LNCAP (cell line): ENCODE measurements at regions not wholly inside any gene's neighbourhood (a gene's known extent, or its start where the extent isn't known, plus 50 kb on each side); places are given as distances from the start of the nearest gene placed in this dataset.

Source experiments
- CTCF ChIP-seq: fragments of 450-650 bp; IDR thresholded peaks from 2 replicates; pipeline ENCODE4 v1.5.1; 2017; ENCODE audit warnings: mild to moderate bottlenecking

- TF ChIP-seq CTCF: no peak
Measured at GRCh38 chr3:64761729-64762128, 73.9 kb upstream of the ADAMTS9 start.

GRCh38 chr3:64760258-64760657 lies 72.5 kb upstream of the ADAMTS9 start:
- TF ChIP-seq CTCF: no peak

- TF ChIP-seq CTCF: no peak
Measured at GRCh38 chr3:64759811-64760210, 72.0 kb upstream of the ADAMTS9 start.

- TF ChIP-seq CTCF: no peak
Measured at GRCh38 chr3:64756398-64756986, 68.7 kb upstream of the ADAMTS9 start.

GRCh38 chr3:64748244-64748904 lies 60.6 kb upstream of the ADAMTS9 start:
- no peak for TF ChIP-seq CTCF

- TF ChIP-seq CTCF: no peak
Measured at GRCh38 chr3:64747679-64748078, 59.9 kb upstream of the ADAMTS9 start.

GRCh38 chr3:64743887-64744243 lies 56.1 kb upstream of the ADAMTS9 start:
- no peak for TF ChIP-seq CTCF
